GM12874 (cell line): ENCODE measurements at regions not wholly inside any gene's neighbourhood (a gene's known extent, or its start where the extent isn't known, plus 50 kb on each side); places are given as distances from the start of the nearest gene placed in this dataset.

Source experiments
- CTCF ChIP-seq: IDR thresholded peaks from 2 replicates; pipeline ENCODE4 v1.5.1; 2011; ENCODE audit warnings: low read depth, mild to moderate bottlenecking, control low read depth, low read length, moderate library complexity; ENCODE audit not compliant: insufficient read depth

- TF ChIP-seq CTCF: no peak
Observed at GRCh38 chr11:24153337-24153736, 343.5 kb upstream of the LUZP2 start.

- no peak for TF ChIP-seq CTCF
Observed at GRCh38 chr11:24155792-24156191, 341.1 kb upstream of the LUZP2 start.

GRCh38 chr11:24157316-24157715 lies 339.5 kb upstream of the LUZP2 start:
- TF ChIP-seq CTCF: no peak

GRCh38 chr11:24161587-24161986 lies 335.3 kb upstream of the LUZP2 start:
- TF ChIP-seq CTCF: no peak

- no peak for TF ChIP-seq CTCF
Observed at GRCh38 chr11:24163146-24163545, 333.7 kb upstream of the LUZP2 start.

GRCh38 chr11:24163841-24164240 lies 333.0 kb upstream of the LUZP2 start:
- TF ChIP-seq CTCF: no peak

- no peak for TF ChIP-seq CTCF
Observed at GRCh38 chr11:24171869-24172268, 325.0 kb upstream of the LUZP2 start.

GRCh38 chr11:24181395-24182047 lies 315.3 kb upstream of the LUZP2 start:
- TF ChIP-seq CTCF: no peak
